ENCODE measurements at regions not wholly inside any gene's neighbourhood (a gene's known extent, or its start where the extent isn't known, plus 50 kb on each side); places are given as distances from the start of the nearest gene placed in this dataset.

- no peak for TF ChIP-seq CTCF (IDR thresholded peaks at IDR 0.05)
- no peak for TF ChIP-seq POLR2AphosphoS5 (IDR thresholded peaks at IDR 0.05)
- no peak for TF ChIP-seq POLR2A (IDR thresholded peaks at IDR 0.05)
These were observed 133.3 kb downstream of the TNFSF13B start for GRCh38 chr13:108402850-108403249.
